ENCODE measurements at regions not wholly inside any gene's neighbourhood (a gene's known extent, or its start where the extent isn't known, plus 50 kb on each side); places are given as distances from the start of the nearest gene placed in this dataset.

GRCh38 chr7:145478541-145478940 lies 638.1 kb upstream of the CNTNAP2 start:
- Histone ChIP-seq H3K27ac (ENCODE audit: extremely low read depth, low read depth, low read length) (no peak overlapping the region), H3K4me2 (ENCODE audit: insufficient read depth, low read length) (no peak overlapping the region), H3K9me3 (replicated peaks; ENCODE audit: control insufficient read depth, insufficient read depth, low read depth, low read length) (0 out of 2 replicates have a peak, but pooled peaks cover 2% of the 10 kb centered on the region), H3K9ac (ENCODE audit: insufficient read depth in 1 of 2, low read depth in 2 of 2, low read length in 2 of 2) (no peak overlapping the region), H3K4me1 (replicated peaks in 1 of 2; ENCODE audit: control insufficient read depth in 2 of 2, insufficient read depth in 2 of 2, low read length in 2 of 2) (no peaks in the 10 kb centered on the region), H3K4me3 (no peak overlapping the region), H2AFZ (ENCODE audit: low read depth, low read length) (no peak overlapping the region), H4K20me1 (replicated peaks; ENCODE audit: control insufficient read depth, insufficient read depth, low read length) (no peaks in the 10 kb centered on the region), H3K27me3 (ENCODE audit: control insufficient read depth in 2 of 2, insufficient read depth in 2 of 2, low read length in 2 of 2) (no peaks in the 10 kb centered on the region), H3K36me3 (ENCODE audit: control insufficient read depth, insufficient read depth, low read length) (no peaks in the 10 kb centered on the region), H3K9me1 (ENCODE audit: control insufficient read depth, insufficient read depth, low read length) (no peaks in the 10 kb centered on the region), H3K79me2 (ENCODE audit: control insufficient read depth, insufficient read depth, low read length) (no peaks in the 10 kb centered on the region)
- ChIA-PET CTCF (ENCODE audit: low intra/inter-chr PET ratio) (no interaction called here), POLR2A (no interaction called here)
- TF ChIP-seq ILK (tag; IDR thresholded peaks at IDR 0.05; ENCODE audit: borderline replicate concordance, low read depth) (no peak), NR0B1 (IDR thresholded peaks at IDR 0.05; ENCODE audit: partially characterized antibody) (no peak), SMARCB1 (IDR thresholded peaks at IDR 0.05; ENCODE audit: insufficient read length, low read depth) (no peak), SRSF7 (optimal IDR thresholded peaks at IDR 0.05; ENCODE audit: low read depth, low read length) (no peak), CBX3 (IDR thresholded peaks at IDR 0.05; ENCODE audit: borderline replicate concordance in 1 of 2, low read length in 2 of 2) (peak in 1 of 2 experiments; percentile 19; a peak in 1 of 3 replicates), ZNF57 (CRISPR knock-in tag; IDR thresholded peaks at IDR 0.05) (no peak)
- FAIRE-seq, result no peak
- 0% methylated on average over 3 of the region's 3 CpGs for WGBS (ENCODE audit: insufficient coverage, low coverage, missing lambda C conversion rate)
- in situ Hi-C loops (cut with MboI) (no loop called here), intact Hi-C loops (cut with micrococcal nuclease) (no loop called here)
- no peak for DNase-seq (ENCODE audit: extremely low read depth in 1 of 4, low spot score in 3 of 4)
- no TSS peak for BruUV-seq (replicated peaks)
- ATAC-seq, result no peak

Data from K562 (cell line).